ENCODE measurements at regions not wholly inside any gene's neighbourhood (a gene's known extent, or its start where the extent isn't known, plus 50 kb on each side); places are given as distances from the start of the nearest gene placed in this dataset.
"Not testable (repeated sequence)": the region's sequence is repeated elsewhere in the genome, so short reads cannot be mapped to it uniquely, and the experiment has no call there.

DNA sequence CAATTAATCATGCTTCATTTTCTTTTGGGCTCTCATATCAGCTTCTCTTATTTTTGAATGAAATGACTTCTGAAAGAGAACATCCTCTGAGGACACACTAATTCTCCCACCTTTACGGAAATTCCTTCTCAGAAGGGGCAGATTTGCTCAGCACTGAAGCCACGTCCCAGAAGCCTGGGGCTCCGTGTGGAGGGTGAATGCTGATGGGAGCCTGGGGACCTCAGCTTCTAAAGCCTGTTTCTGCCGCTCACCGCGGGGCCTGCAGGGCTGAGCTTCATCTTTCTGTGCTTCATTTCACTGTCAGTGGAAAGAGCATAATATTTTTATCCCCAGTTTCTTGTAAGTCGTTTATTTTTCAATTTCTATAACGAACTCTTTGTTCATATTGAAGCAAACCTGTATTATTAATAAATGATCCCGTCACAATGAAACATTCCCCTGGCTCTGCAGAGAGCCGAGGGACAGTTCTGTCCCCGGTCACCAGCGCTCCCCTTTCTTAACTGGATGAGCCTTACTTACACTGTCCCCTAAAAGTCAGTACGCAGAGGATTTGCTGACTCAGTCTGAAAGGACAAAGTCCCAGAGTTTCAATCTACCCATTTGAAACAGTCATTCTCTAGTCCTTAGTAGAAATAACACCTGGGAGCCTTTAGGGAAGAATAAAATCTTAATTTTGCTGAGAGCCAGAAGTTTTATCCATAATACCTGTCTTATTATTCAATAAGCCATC lies 364.6 kb upstream of the FAT1 start:
- H3K27me3 ChIP-seq (ENCODE audit: insufficient read depth, poor library complexity, severe bottlenecking) = no peaks in the 10 kb centered on the region
- no peak for DNase-seq (ENCODE audit: low read depth in 1 of 2, low spot score in 1 of 2)
- TF ChIP-seq CTCF (IDR thresholded peaks at IDR 0.05; ENCODE audit: insufficient read depth, low read length) = no peak
- no peak overlapping the region for H3K4me3 ChIP-seq (replicated peaks; ENCODE audit: insufficient read depth, low read length)
- no peak overlapping the region for H3K27ac ChIP-seq (replicated peaks)

- Histone ChIP-seq H3K4me3 (replicated peaks; ENCODE audit: insufficient read depth, low read length) (no peak overlapping the region), H3K27ac (replicated peaks) (no peak overlapping the region), H3K27me3 (ENCODE audit: insufficient read depth, poor library complexity, severe bottlenecking) (no peaks in the 10 kb centered on the region)
- TF ChIP-seq CTCF (IDR thresholded peaks at IDR 0.05; ENCODE audit: insufficient read depth, low read length) (no peak), GABPA (IDR thresholded peaks at IDR 0.05; ENCODE audit: low read depth) (no peak), SPI1 (IDR thresholded peaks at IDR 0.05; ENCODE audit: borderline replicate concordance, low read depth) (no peak), POLR2AphosphoS5 (IDR thresholded peaks at IDR 0.05; ENCODE audit: low read depth) (no peak)
- TF ChIP-seq, protein P1, sequence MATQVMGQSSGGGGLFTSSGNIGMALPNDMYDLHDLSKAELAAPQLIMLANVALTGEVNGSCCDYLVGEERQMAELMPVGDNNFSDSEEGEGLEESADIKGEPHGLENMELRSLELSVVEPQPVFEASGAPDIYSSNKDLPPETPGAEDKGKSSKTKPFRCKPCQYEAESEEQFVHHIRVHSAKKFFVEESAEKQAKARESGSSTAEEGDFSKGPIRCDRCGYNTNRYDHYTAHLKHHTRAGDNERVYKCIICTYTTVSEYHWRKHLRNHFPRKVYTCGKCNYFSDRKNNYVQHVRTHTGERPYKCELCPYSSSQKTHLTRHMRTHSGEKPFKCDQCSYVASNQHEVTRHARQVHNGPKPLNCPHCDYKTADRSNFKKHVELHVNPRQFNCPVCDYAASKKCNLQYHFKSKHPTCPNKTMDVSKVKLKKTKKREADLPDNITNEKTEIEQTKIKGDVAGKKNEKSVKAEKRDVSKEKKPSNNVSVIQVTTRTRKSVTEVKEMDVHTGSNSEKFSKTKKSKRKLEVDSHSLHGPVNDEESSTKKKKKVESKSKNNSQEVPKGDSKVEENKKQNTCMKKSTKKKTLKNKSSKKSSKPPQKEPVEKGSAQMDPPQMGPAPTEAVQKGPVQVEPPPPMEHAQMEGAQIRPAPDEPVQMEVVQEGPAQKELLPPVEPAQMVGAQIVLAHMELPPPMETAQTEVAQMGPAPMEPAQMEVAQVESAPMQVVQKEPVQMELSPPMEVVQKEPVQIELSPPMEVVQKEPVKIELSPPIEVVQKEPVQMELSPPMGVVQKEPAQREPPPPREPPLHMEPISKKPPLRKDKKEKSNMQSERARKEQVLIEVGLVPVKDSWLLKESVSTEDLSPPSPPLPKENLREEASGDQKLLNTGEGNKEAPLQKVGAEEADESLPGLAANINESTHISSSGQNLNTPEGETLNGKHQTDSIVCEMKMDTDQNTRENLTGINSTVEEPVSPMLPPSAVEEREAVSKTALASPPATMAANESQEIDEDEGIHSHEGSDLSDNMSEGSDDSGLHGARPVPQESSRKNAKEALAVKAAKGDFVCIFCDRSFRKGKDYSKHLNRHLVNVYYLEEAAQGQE (IDR thresholded peaks at IDR 0.05; ENCODE audit: insufficient replicate concordance, low read depth) = no peak
- no peak for DNase-seq (ENCODE audit: low read depth in 1 of 2, low spot score in 1 of 2)
Measured at GRCh38 chr4:187090401-187090800, 366.7 kb upstream of the FAT1 start.

DNA sequence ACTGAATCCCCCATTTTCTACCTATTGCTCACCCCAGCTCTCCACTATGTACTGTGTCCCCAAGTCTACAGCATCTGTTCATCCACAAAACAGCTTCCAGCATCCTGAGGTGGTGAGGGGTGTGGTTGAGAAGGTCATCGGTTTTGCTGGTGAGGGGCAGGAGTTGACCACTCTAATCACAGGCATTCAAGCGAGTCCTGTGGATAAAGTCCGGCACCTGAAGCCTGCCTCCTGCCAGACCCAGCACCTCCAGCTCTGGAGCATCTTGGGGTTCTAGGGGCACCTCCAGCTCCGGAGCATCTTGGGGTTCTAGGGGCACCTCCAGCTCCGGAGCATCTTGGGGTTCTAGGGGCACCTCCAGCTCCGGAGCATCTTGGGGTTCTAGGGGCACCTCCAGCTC lies 367.2 kb upstream of the FAT1 start:
- H3K27me3 ChIP-seq (ENCODE audit: insufficient read depth, poor library complexity, severe bottlenecking); H3K4me3 ChIP-seq (replicated peaks; ENCODE audit: insufficient read depth, low read length); DNase-seq (ENCODE audit: low read depth in 1 of 2, low spot score in 1 of 2); H3K27ac ChIP-seq (replicated peaks): not testable (repeated sequence)

DNA sequence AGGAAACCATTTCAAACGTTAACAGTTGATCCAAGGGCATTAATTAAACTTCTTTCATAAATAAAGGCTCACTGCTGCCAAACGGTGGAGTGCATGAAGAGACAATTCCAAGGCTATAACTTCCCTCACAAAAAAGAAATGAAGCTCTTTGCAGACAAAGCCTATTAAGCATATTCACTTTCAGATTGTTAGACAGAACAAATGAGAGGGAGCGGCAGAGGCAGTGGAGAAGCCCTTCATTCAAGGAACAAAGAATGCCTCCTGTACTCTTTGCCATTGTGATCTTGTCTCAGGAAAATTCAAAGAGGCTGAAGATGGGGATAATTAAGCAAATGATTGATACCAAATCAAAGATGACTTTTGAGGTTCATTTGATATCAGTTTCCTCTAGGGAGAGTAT lies 370.5 kb upstream of the FAT1 start:
- H3K27ac ChIP-seq (replicated peaks) = no peak overlapping the region
- TF ChIP-seq, protein P1 (IDR thresholded peaks at IDR 0.05; ENCODE audit: insufficient replicate concordance, low read depth) = no peak
- TF ChIP-seq SPI1 (IDR thresholded peaks at IDR 0.05; ENCODE audit: borderline replicate concordance, low read depth) = no peak
- no peak for TF ChIP-seq GABPA (IDR thresholded peaks at IDR 0.05; ENCODE audit: low read depth)
- no peak for TF ChIP-seq CTCF (IDR thresholded peaks at IDR 0.05; ENCODE audit: insufficient read depth, low read length)
- TF ChIP-seq POLR2AphosphoS5 (IDR thresholded peaks at IDR 0.05; ENCODE audit: low read depth) = no peak
- H3K27me3 ChIP-seq (ENCODE audit: insufficient read depth, poor library complexity, severe bottlenecking) = no peaks in the 10 kb centered on the region
- no peak overlapping the region for H3K4me3 ChIP-seq (replicated peaks; ENCODE audit: insufficient read depth, low read length)
- DNase-seq (ENCODE audit: low read depth in 1 of 2, low spot score in 1 of 2) = no peak
